Endothelial cell of umbilical vein (primary cell): ENCODE measurements at regions not wholly inside any gene's neighbourhood (a gene's known extent, or its start where the extent isn't known, plus 50 kb on each side); places are given as distances from the start of the nearest gene placed in this dataset.

Experiments used
- BruUV-seq: library from RNA; stranded (reverse); fragments of 400-500 nt; replicated peaks from 2 replicates; lab custom pipeline; 2021; lab: Mats Ljungman, UMichigan
- CTCF ChIA-PET: fragments of 300-600, 350-600 bp; sonication (Branson Sonifier 250); formaldehyde crosslinking; loops from one replicate; lab custom pipeline; 2021; ENCODE audit warnings: antibody characterized with exemption, inconsistent platforms; lab: Charles Lee
- POLR2A ChIA-PET: fragments of 300-600, 350-600 bp; sonication (Branson Sonifier 250); formaldehyde crosslinking; loops from one replicate; lab custom pipeline; 2021; ENCODE audit warnings: antibody characterized with exemption, inconsistent platforms; lab: Charles Lee
- DNase-seq: peaks from one replicate; pipeline ENCODE4 v3.0.0-alpha.2; 2011; ENCODE audit warnings: low read depth, low spot score
- FAIRE-seq: peaks from 2 replicates; lab custom pipeline; 2011; peaks lifted over from hg19 to GRCh38; lab: Jason Lieb, UNC
- H2AFZ ChIP-seq: 2 replicates; pipeline ENCODE4 v1.6.0; 2012; ENCODE audit warnings: low read depth, low read length, control low read depth, inconsistent platforms
- H3K27ac ChIP-seq: 2 replicates; pipeline ENCODE4 v1.5.1; 2011; ENCODE audit warnings: low read depth, mild to moderate bottlenecking, control low read depth, low read length, moderate library complexity; ENCODE audit not compliant: insufficient read depth
- H3K27me3 ChIP-seq, 2 experiments: 2 replicates each; pipeline versions ENCODE4 v1.6.0 to v1.6.1; 2011; ENCODE audit warnings: low read length in 2 of 2, mixed read lengths in 1 of 2; ENCODE audit not compliant: control insufficient read depth in 2 of 2, insufficient read depth in 2 of 2
- H3K36me3 ChIP-seq, 2 experiments: 2 replicates in 1 of 2; 3 replicates in 1 of 2; pipeline ENCODE4 v1.5.1; 2011; ENCODE audit warnings: low read length in 2 of 2, mild to moderate bottlenecking in 1 of 2, moderate library complexity in 1 of 2; ENCODE audit not compliant: control insufficient read depth in 2 of 2, insufficient read depth in 2 of 2; ENCODE audit errors: extremely low read depth in 1 of 2
- H3K4me1 ChIP-seq: 3 replicates; pipeline ENCODE4 v1.5.1; 2011; ENCODE audit warnings: mild to moderate bottlenecking, low read length; ENCODE audit not compliant: control insufficient read depth, insufficient read depth; ENCODE audit errors: extremely low read depth
- H3K4me2 ChIP-seq: 2 replicates; pipeline ENCODE4 v1.6.1; 2011; ENCODE audit warnings: low read length, control low read depth, mixed read lengths; ENCODE audit not compliant: insufficient read depth
- H3K4me3 ChIP-seq, 3 experiments: fragments of 200-600 bp in 1 of 3; sonication (generic), shearing (Covaris generic) in 1 of 3; replicated peaks in 1 of 3; 2 replicates each; pipeline ENCODE4 v1.5.1; 2011 to 2016; ENCODE audit warnings: control low read depth in 3 of 3, low read length in 3 of 3, mild to moderate bottlenecking in 2 of 3, inconsistent platforms in 1 of 3, low read depth in 1 of 3, moderate library complexity in 1 of 3; ENCODE audit not compliant: insufficient read depth in 1 of 3
- H3K79me2 ChIP-seq: 2 replicates; pipeline ENCODE4 v1.6.0; 2012; ENCODE audit warnings: low read length, inconsistent platforms; ENCODE audit not compliant: control insufficient read depth, insufficient read depth
- H3K9ac ChIP-seq: replicated peaks from 2 replicates; pipeline ENCODE3; 2011; ENCODE audit warnings: low read length, control low read depth; ENCODE audit not compliant: insufficient read depth; ENCODE audit errors: extremely low read depth
- H3K9me1 ChIP-seq: replicated peaks from 3 replicates; pipeline ENCODE4 v1.6.0; 2011; ENCODE audit warnings: mild to moderate bottlenecking, low read length; ENCODE audit not compliant: control insufficient read depth, insufficient read depth; ENCODE audit errors: extremely low read depth
- H3K9me3 ChIP-seq: replicated peaks from 2 replicates; pipeline ENCODE4 v1.5.1; 2012; ENCODE audit warnings: low read length, inconsistent platforms; ENCODE audit not compliant: control insufficient read depth, insufficient read depth
- H4K20me1 ChIP-seq: replicated peaks from 2 replicates; pipeline ENCODE3; 2011; ENCODE audit warnings: mild to moderate bottlenecking, low read length; ENCODE audit not compliant: control insufficient read depth, insufficient read depth; ENCODE audit errors: extremely low read depth
- EZH2 ChIP-seq: IDR thresholded peaks from 2 replicates; pipeline ENCODE4 v1.6.1; 2012; ENCODE audit warnings: borderline replicate concordance, low read depth, mild to moderate bottlenecking, moderate library complexity, low read length, inconsistent platforms; ENCODE audit not compliant: severe bottlenecking
- FOS ChIP-seq: IDR thresholded peaks from 2 replicates; pipeline ENCODE4 v1.6.1; 2011; ENCODE audit warnings: mild to moderate bottlenecking, low read length, moderate library complexity, borderline replicate concordance; ENCODE audit not compliant: insufficient read depth
- GATA2 ChIP-seq: IDR thresholded peaks from 2 replicates; pipeline ENCODE4 v1.7.0; 2011; ENCODE audit warnings: low read depth, mild to moderate bottlenecking, moderate library complexity, mixed read lengths, low read length; ENCODE audit not compliant: insufficient read length, insufficient read depth
- JUN ChIP-seq: IDR thresholded peaks from 2 replicates; pipeline ENCODE4 v1.6.1; 2011; ENCODE audit warnings: borderline replicate concordance, low read depth; ENCODE audit not compliant: insufficient read length, insufficient read depth
- MYC ChIP-seq: IDR thresholded peaks from one replicate; pipeline ENCODE4 v1.6.1; 2011; ENCODE audit warnings: mild to moderate bottlenecking, low read depth, low read length
- POLR2A ChIP-seq: IDR thresholded peaks from 2 replicates; pipeline ENCODE4 v1.6.1; 2012; ENCODE audit warnings: low read depth, mild to moderate bottlenecking, control low read depth, low read length
- POLR2AphosphoS5 ChIP-seq: IDR thresholded peaks from 2 replicates; pipeline ENCODE4 v1.6.1; 2012; ENCODE audit warnings: low read depth, mild to moderate bottlenecking, control low read depth, low read length, moderate library complexity; ENCODE audit not compliant: insufficient read depth
- dilution Hi-C: fragments of 300-500 bp; cut with MboI; formaldehyde crosslinking; loops from one replicate; pipeline ENCODE4 v1.15.0; 2019; ENCODE audit warnings: low sequenced_read_pairs; ENCODE audit not compliant: extremely low pct_ligation_motif_present
- intact Hi-C: fragments of 100-400 bp; cut with micrococcal nuclease; formaldehyde crosslinking; loops from one replicate; pipeline ENCODE4 v1.10.0; 2022
- TF ChIP-seq, protein P1 (sequence below): IDR thresholded peaks from 2 replicates; pipeline ENCODE4 v1.6.1; 2011; ENCODE audit not compliant: insufficient read depth, insufficient read length
- TF ChIP-seq, protein P2 (sequence below), 2 donors: IDR thresholded peaks; 1 replicate in 1 of 2; 2 replicates in 1 of 2; pipeline ENCODE4 v1.5.1; 2011; ENCODE audit warnings: low read length in 2 of 2, mild to moderate bottlenecking in 2 of 2, moderate library complexity in 2 of 2, control low read depth in 1 of 2, inconsistent platforms in 1 of 2, low read depth in 1 of 2; ENCODE audit not compliant: insufficient read depth in 1 of 2; ENCODE audit errors: extremely low read depth in 1 of 2

DNA sequence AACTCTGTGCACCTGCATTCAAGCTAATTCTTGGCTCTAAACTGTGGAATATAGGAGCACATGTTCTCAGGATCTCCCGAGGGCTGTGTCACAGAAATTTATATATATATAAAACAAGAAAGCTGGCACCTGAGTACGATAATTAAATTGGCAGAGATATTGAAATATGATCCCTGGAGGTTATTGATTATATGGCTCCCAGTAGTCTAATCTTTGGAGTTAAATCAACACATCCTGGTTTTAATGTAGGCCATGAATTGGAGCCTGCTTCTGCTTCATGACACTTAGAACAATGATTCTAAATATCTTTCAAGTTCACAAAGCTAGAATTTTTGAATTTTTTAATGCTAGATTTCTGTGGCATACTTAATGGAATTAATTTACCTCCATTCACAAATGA, 84.3 kb downstream of the CTH start:
- dilution Hi-C loops, result no loop called here
- POLR2A ChIA-PET, result no interaction called here
- Histone ChIP-seq H3K4me3 (no peak overlapping the region), H3K9me1 (no peaks in the 10 kb centered on the region), H3K27me3 (no peaks in the 10 kb centered on the region), H3K4me1 (no peaks in the 10 kb centered on the region), H3K27ac (no peak overlapping the region), H3K9ac (no peak overlapping the region), H3K36me3 (no peaks in the 10 kb centered on the region), H3K4me2 (no peak overlapping the region), H3K9me3 (no peaks in the 10 kb centered on the region), H2AFZ (no peak overlapping the region), H3K79me2 (no peaks in the 10 kb centered on the region), H4K20me1 (no peaks in the 10 kb centered on the region)
- no peak for FAIRE-seq
- CTCF ChIA-PET, result interaction anchor here (1.1 kb wide), 1 partner anchor 58 kb away, joined by 3 read pairs; no protein-coding TSS in a partner anchor
- intact Hi-C loops, result no loop called here
- no TSS peak for BruUV-seq
- TF ChIP-seq POLR2A, result no peak
- TF ChIP-seq POLR2AphosphoS5, result no peak
- no peak for TF ChIP-seq JUN
- DNase-seq, result no peak

DNA sequence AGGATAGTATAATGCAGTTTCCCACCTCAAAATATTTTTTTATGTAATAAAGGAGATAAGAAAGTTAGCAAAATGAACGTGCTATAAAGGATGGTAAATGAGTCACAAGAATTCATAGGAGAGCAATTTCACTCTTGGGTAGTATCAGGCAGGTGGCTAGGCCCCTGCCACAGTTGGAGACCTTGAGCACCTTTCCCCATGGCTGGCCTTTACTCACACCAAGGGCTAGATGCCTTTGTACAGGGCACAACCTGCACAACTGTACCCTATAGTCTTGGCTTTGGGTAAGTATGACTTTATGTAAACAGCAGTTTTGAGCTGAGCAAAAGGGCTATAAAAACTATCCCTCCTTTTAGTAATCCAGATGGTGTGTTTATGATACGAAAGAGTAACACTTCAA, 85.1 kb downstream of the CTH start:
- intact Hi-C loops (no loop called here), dilution Hi-C loops (no loop called here)
- no TSS peak for BruUV-seq
- H3K36me3 ChIP-seq, result no peaks in the 10 kb centered on the region
- no peak overlapping the region for H3K9ac ChIP-seq
- DNase-seq (no peak), FAIRE-seq (no peak)
- H3K79me2 ChIP-seq, result no peaks in the 10 kb centered on the region
- no peaks in the 10 kb centered on the region for H3K9me1 ChIP-seq
- no peaks in the 10 kb centered on the region for H3K9me3 ChIP-seq
- no peak overlapping the region for H3K4me2 ChIP-seq
- CTCF ChIA-PET, result interaction anchor here (1.1 kb wide), 1 partner anchor 59 kb away, joined by 3 read pairs; no protein-coding TSS in a partner anchor
- H3K4me1 ChIP-seq, result no peaks in the 10 kb centered on the region
- no peak overlapping the region for H2AFZ ChIP-seq
- H3K4me3 ChIP-seq, result no peak overlapping the region
- no peak overlapping the region for H3K27ac ChIP-seq
- TF ChIP-seq POLR2A (no peak), FOS (no peak), MYC (no peak), JUN (no peak), GATA2 (no peak), EZH2 (no peak), POLR2AphosphoS5 (no peak)
- TF ChIP-seq, protein P1, sequence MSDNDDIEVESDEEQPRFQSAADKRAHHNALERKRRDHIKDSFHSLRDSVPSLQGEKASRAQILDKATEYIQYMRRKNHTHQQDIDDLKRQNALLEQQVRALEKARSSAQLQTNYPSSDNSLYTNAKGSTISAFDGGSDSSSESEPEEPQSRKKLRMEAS, result no peak
- TF ChIP-seq, protein P2, sequence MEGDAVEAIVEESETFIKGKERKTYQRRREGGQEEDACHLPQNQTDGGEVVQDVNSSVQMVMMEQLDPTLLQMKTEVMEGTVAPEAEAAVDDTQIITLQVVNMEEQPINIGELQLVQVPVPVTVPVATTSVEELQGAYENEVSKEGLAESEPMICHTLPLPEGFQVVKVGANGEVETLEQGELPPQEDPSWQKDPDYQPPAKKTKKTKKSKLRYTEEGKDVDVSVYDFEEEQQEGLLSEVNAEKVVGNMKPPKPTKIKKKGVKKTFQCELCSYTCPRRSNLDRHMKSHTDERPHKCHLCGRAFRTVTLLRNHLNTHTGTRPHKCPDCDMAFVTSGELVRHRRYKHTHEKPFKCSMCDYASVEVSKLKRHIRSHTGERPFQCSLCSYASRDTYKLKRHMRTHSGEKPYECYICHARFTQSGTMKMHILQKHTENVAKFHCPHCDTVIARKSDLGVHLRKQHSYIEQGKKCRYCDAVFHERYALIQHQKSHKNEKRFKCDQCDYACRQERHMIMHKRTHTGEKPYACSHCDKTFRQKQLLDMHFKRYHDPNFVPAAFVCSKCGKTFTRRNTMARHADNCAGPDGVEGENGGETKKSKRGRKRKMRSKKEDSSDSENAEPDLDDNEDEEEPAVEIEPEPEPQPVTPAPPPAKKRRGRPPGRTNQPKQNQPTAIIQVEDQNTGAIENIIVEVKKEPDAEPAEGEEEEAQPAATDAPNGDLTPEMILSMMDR (IDR thresholded peaks at IDR 0.05; ENCODE audit: extremely low read depth in 1 of 2, insufficient read depth in 1 of 2, low read depth in 1 of 2, low read length in 2 of 2), result no peak
- POLR2A ChIA-PET, result no interaction called here
- H3K27me3 ChIP-seq, result no peaks in the 10 kb centered on the region
- H4K20me1 ChIP-seq, result no peaks in the 10 kb centered on the region
